GM12864 (cell line): ENCODE measurements at regions not wholly inside any gene's neighbourhood (a gene's known extent, or its start where the extent isn't known, plus 50 kb on each side); places are given as distances from the start of the nearest gene placed in this dataset.

Experiments
- DNase-seq: peaks from one replicate; pipeline ENCODE4 v3.0.0-alpha.2; 2011; ENCODE audit warnings: low read depth
- H3K4me3 ChIP-seq: 2 replicates; pipeline ENCODE4 v1.5.1; 2011; ENCODE audit warnings: mild to moderate bottlenecking, low read depth, low read length, control low read depth
- CTCF ChIP-seq: IDR thresholded peaks from 2 replicates; pipeline ENCODE4 v1.5.1; 2011; ENCODE audit warnings: low read depth, mild to moderate bottlenecking, moderate library complexity, low read length, control low read depth, inconsistent platforms; ENCODE audit errors: missing control alignments

DNA sequence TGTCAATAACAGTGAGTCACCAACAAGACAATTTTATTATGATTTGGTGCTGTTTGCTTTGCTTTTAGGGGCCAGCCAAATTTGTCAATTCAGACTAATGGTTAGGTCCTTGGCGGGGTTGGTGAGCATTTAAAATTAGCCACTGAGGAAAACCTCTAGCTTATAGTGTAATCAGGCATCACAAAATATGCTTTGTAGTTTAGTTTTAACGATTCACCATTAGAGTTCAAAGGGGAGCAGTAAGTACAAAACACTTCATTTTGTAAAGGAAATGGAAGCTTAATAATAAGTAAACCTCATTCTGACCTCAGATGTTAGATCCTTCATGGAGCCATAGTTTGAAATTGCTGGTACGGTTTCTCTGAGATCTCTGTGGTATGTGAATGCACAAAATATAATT, 218.4 kb upstream of the GOLIM4 start:
- no peak overlapping the region for H3K4me3 ChIP-seq
- no peak for DNase-seq
- TF ChIP-seq CTCF = no peak

- H3K4me3 ChIP-seq = no peak overlapping the region
- no peak for TF ChIP-seq CTCF
- DNase-seq = no peak
These were observed 217.3 kb upstream of the GOLIM4 start for GRCh38 chr3:168312984-168313383.

DNA sequence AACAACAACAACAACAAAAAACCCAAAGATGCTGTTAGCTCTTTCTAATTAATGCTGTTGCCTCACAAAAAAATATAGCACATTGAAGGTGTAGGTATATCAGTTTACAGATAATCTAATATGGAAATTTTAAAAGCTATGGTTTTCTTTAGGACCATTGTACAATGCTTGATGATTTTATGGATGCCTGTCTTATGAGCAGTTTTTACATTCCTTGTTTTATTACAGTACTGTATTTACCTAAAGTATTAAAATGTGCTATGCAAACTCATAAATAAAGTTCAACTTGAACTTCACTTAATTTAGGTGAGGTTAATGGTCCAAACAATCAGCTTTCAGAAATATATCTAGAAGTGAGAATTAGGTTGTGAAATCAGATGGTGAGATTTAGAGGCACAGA, 212.2 kb upstream of the GOLIM4 start:
- TF ChIP-seq CTCF = no peak
- DNase-seq = no peak
- no peak overlapping the region for H3K4me3 ChIP-seq

GRCh38 chr3:168295027-168295426, 199.3 kb upstream of the GOLIM4 start:
- no peak overlapping the region for H3K4me3 ChIP-seq
- no peak for TF ChIP-seq CTCF
- no peak for DNase-seq

DNA sequence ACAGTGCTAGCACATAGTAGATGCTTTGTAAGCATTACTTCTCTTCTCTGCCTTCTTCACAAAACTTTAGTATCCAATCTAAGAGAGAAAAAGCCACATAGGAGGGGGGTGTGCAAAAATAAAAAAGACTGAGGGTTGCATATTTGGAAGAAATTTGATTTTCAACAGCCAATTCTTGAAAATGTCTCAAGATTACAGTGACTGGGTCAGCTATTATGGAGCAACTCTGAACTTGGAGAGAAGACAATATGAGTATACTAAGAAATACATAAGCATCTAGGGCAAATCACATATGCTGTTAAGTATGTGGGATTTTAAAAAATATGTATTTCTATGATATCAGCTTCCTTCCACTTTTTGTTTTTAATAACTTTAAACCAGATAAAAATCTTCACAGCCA, 196.6 kb upstream of the GOLIM4 start:
- H3K4me3 ChIP-seq = no peak overlapping the region
- no peak for TF ChIP-seq CTCF
- DNase-seq = no peak

DNA sequence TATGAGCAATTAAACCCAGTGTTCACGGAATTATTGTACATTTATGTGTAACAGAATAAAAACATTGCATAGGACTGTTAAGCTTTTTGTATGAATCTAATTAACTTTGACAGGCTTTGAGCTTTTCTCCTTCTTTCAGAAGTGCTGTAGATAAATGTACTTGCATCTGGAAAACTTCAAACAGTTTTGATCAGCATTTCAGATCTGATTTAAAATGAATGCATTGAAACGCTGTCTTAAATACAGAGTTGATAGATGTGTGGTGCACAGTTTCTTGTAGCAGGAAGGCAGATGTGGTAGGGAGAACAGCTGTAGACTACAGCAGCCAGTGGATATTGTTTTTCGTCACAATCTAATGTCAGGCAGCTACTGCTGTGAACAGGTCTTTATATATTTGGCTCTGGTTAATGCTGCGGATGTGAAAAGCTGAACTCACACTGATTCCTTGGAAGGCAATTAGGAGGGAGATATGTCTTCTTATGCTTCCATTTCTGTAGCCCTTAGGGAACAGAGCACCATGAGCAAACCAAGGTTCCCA, 193.8 kb upstream of the GOLIM4 start:
- TF ChIP-seq CTCF = no peak

More for the DNA sequence above, 193.8 kb upstream of the GOLIM4 start:
- DNase-seq = no peak
- H3K4me3 ChIP-seq = no peak overlapping the region
